SJSA1 (cell line): ENCODE measurements at regions not wholly inside any gene's neighbourhood (a gene's known extent, or its start where the extent isn't known, plus 50 kb on each side); places are given as distances from the start of the nearest gene placed in this dataset.
"Not testable (repeated sequence)": the region's sequence is repeated elsewhere in the genome, so short reads cannot be mapped to it uniquely, and the experiment has no call there.

Experiments
- DNase-seq, 2 experiments: peaks; one replicate each; pipeline ENCODE4 v3.0.0-alpha.2; 2015 to 2020; ENCODE audit warnings: low spot score in 2 of 2, low read depth in 1 of 2
- H3K27ac ChIP-seq: fragments of 250-450 bp; sonication (Bioruptor Pico); 2 replicates; pipeline ENCODE4 v1.5.1; 2020; ENCODE audit warnings: mild to moderate bottlenecking, moderate library complexity
- H3K27me3 ChIP-seq: fragments of 250-450 bp; sonication (Bioruptor Pico); replicated peaks from 2 replicates; pipeline ENCODE4 v1.5.1; 2020; ENCODE audit warnings: mild to moderate bottlenecking, moderate library complexity
- H3K36me3 ChIP-seq: fragments of 250-450 bp; sonication (Bioruptor Pico); 2 replicates; pipeline ENCODE4 v1.5.1; 2020; ENCODE audit warnings: mild to moderate bottlenecking
- H3K4me1 ChIP-seq: fragments of 250-450 bp; sonication (Bioruptor Pico); replicated peaks from 2 replicates; pipeline ENCODE4 v1.6.1; 2021; ENCODE audit warnings: mild to moderate bottlenecking
- H3K4me3 ChIP-seq: fragments of 250-450 bp; sonication (Bioruptor Pico); 2 replicates; pipeline ENCODE4 v1.5.1; 2020; ENCODE audit warnings: mild to moderate bottlenecking
- H3K9me3 ChIP-seq: fragments of 250-450 bp; sonication (Bioruptor Pico); replicated peaks from 2 replicates; pipeline ENCODE4 v1.5.1; 2020; ENCODE audit warnings: mild to moderate bottlenecking

DNA sequence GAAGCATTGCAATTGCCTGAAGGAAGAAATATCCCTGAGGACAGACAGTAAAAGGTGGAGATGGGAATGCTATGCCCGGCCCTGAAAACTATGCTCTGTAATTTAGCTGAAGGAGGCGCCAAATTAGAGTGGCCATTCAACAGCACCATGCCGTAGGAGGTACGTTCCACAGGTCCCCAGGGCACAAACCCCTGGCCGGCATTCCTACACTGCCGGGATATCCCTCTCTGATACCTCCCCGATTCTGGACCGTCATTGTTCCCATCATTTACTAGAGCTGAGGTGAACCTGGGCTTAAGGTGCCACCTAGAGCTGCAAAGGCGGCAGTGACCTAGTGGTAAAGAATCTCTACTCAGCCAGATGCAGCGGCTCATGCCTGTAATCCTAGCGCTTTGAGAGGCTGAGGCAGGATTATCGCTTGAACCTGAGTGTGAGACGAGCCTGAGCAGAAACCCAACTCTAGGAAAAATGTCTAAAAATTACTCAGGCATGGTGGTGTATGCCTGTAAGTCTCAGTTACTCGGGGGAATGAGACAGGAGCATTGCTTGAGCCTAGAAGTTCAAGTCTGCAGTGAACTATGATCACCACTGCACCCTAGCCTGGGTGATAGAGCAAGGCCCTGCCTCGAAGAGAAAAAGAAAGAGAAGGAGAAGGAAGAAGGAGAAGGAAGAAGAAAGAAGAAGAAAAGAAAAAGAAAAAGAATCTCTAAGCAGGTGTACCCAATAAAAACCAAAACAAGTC lies 53.0 kb upstream of the TNKS2 start:
- H3K27me3 ChIP-seq: 0 out of 2 replicates have a peak, but pooled peaks cover 4% of the 10 kb centered on the region
- H3K27ac ChIP-seq: no peak overlapping the region
- DNase-seq: no peak
- H3K9me3 ChIP-seq: no peaks in the 10 kb centered on the region; the same call in 1 of the 2 replicates
- no peaks in the 10 kb centered on the region for H3K4me1 ChIP-seq
- no peaks in the 10 kb centered on the region for H3K36me3 ChIP-seq
- H3K4me3 ChIP-seq: no peak overlapping the region

GRCh38 chr10:91743465-91743864 lies 54.8 kb upstream of the TNKS2 start:
- no peaks in the 10 kb centered on the region for H3K36me3 ChIP-seq
- no peak overlapping the region for H3K4me3 ChIP-seq
- H3K9me3 ChIP-seq: no peaks in the 10 kb centered on the region; the same call in 1 of the 2 replicates
- no peaks in the 10 kb centered on the region for H3K4me1 ChIP-seq
- H3K27me3 ChIP-seq: peaks cover 13% of the 10 kb centered on the region
- no peak overlapping the region for H3K27ac ChIP-seq
- DNase-seq: no peak

GRCh38 chr10:91742229-91742628 lies 56.0 kb upstream of the TNKS2 start:
- Histone ChIP-seq H3K36me3 (no peaks in the 10 kb centered on the region), H3K27me3 (peaks cover 13% of the 10 kb centered on the region), H3K27ac (no peak overlapping the region), H3K4me3 (no peak overlapping the region), H3K9me3 (no peaks in the 10 kb centered on the region), H3K4me1 (no peaks in the 10 kb centered on the region)
- no peak for DNase-seq

DNA sequence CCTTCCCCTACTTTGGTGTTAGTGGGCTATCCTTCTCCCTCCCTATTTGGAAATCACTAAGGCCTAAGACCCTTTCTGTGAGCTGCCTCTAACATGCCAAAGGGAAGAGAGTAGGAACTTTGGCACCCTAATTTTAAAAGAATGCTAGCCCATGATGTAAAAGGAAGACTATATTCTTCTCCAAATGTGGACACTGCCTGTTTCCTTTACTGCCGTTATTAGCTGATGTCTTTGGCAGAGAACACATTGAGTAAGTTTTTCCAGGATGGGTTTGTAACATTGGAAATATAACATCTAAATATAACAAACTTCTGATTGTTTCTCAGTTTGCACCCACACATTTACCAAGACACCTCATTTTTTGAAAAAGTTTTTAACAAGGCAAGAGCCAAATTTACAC lies 56.9 kb upstream of the TNKS2 start:
- Histone ChIP-seq H3K4me1 (no peaks in the 10 kb centered on the region), H3K27ac (no peak overlapping the region)

GRCh38 chr10:91740353-91740924 lies 57.8 kb upstream of the TNKS2 start:
- Histone ChIP-seq H3K27me3 (peaks cover 9% of the 10 kb centered on the region), H3K4me1 (no peaks in the 10 kb centered on the region), H3K4me3 (no peak overlapping the region), H3K9me3 (no peaks in the 10 kb centered on the region), H3K36me3 (no peaks in the 10 kb centered on the region), H3K27ac (no peak overlapping the region)
- no peak for DNase-seq

More for the DNA sequence above, 56.9 kb upstream of the TNKS2 start:
- Histone ChIP-seq H3K36me3 (no peaks in the 10 kb centered on the region), H3K27me3 (peaks cover 13% of the 10 kb centered on the region), H3K4me3 (no peak overlapping the region), H3K9me3 (no peaks in the 10 kb centered on the region)
- DNase-seq: no peak

DNA sequence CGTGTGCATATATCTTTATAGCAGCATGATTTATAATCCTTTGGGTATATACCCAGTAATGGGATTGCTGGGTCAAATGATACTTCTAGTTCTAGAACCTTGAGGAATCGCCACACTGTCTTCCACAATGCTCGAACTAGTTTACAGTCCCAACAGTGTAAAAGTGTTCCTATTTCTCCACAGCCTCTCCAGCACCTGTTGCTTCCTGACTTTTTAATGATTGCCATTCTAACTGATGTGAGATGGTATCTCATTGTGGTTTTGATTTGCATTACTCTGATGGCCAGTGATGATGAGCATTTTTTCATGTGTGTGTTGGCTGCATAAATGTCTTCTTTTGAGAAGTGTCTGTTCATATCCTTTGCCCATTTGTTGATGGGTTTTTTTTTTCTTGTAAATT lies 66.0 kb upstream of the TNKS2 start:
- H3K4me1 ChIP-seq, H3K36me3 ChIP-seq, H3K4me3 ChIP-seq, H3K9me3 ChIP-seq, DNase-seq, H3K27ac ChIP-seq, H3K27me3 ChIP-seq: not testable (repeated sequence)

GRCh38 chr10:91729339-91729738 lies 68.9 kb upstream of the TNKS2 start:
- not testable (repeated sequence) for H3K27ac ChIP-seq

DNA sequence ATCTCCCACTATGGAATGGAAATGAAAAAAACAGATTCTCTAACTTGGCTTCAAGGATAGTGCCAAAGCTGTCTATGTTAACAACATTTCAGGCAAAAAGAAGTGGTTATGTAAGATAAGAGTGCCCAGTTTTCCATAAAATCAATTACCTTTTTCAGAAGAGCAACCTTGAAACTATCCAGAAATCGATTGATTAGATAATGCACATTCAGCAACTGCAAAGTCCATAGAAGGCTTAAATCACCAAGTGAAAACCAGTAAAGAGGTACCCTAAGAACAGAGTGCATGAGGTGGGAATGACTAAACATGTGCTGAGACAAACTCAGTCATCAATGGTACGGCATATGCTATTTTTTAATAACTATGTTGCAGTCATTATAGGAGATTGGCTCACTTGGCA lies 71.9 kb upstream of the TNKS2 start:
- DNase-seq: no peak
- no peak overlapping the region for H3K4me3 ChIP-seq
- no peaks in the 10 kb centered on the region for H3K4me1 ChIP-seq
- H3K9me3 ChIP-seq: no peaks in the 10 kb centered on the region
- H3K27ac ChIP-seq: no peak overlapping the region
- H3K27me3 ChIP-seq: 0 out of 2 replicates have a peak, but pooled peaks cover 3% of the 10 kb centered on the region
- H3K36me3 ChIP-seq: no peaks in the 10 kb centered on the region

More at GRCh38 chr10:91729339-91729738, 68.9 kb upstream of the TNKS2 start:
- H3K4me1 ChIP-seq, DNase-seq, H3K9me3 ChIP-seq, H3K4me3 ChIP-seq, H3K36me3 ChIP-seq, H3K27me3 ChIP-seq: not testable (repeated sequence)

DNA sequence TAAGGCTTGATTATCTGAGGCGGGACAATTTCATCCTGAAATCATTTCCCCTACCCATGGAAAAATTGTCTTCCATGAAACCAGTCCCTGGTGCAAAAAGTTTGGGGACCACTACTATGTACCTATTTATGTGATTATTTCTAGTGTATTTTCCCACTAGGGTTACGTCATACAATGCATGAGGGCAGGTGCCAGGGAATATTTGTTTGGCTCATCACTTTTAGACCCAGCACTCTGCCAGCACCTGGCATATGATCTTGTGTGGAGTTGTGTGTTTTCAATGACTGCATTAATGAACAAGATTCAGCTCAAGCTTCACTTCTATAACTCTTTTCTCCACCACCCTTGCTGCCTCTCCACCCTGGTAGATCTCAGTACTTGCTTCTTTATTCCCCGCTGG lies 73.3 kb upstream of the TNKS2 start:
- no peaks in the 10 kb centered on the region for H3K9me3 ChIP-seq
- H3K27me3 ChIP-seq: 0 out of 2 replicates have a peak, but pooled peaks cover 6% of the 10 kb centered on the region
- no peak overlapping the region for H3K4me3 ChIP-seq
- no peaks in the 10 kb centered on the region for H3K36me3 ChIP-seq
- DNase-seq: no peak
- no peaks in the 10 kb centered on the region for H3K4me1 ChIP-seq
- H3K27ac ChIP-seq: no peak overlapping the region

DNA sequence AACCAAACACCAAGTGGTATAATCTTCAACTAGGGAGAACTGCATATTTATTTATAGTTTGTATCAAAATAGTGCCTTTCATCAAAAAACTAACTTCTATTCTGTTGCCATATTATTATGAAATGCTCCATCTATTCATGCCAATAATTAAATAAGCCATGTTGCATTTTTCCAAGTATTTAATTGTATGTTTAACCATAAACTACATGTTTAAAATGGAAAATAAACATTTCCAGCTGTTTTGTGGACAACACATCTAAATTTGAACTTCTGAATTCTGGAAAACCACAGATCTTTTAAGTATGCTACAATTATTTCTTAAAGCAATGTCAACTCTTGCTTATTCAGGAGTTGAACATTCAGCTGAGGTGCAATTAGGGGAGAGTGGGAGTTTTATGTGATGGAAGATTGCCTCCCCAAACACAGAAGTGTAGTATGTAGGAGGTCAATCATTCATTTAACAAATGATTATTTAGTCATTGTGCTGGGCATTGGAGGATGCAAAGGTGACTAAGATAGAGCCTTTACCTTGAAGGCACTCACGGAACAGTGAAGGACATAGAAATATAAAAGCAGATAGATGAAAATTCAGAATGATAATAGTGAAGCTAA lies 80.7 kb upstream of the PPP1R3C start:
- Histone ChIP-seq H3K27me3 (peaks cover 7% of the 10 kb centered on the region; the same call in 1 of the 2 replicates), H3K9me3 (no peaks in the 10 kb centered on the region), H3K4me3 (no peak overlapping the region), H3K36me3 (no peaks in the 10 kb centered on the region), H3K4me1 (no peaks in the 10 kb centered on the region), H3K27ac (no peak overlapping the region)
- DNase-seq: no peak

- Histone ChIP-seq H3K27ac (no peak overlapping the region), H3K4me3 (no peak overlapping the region), H3K9me3 (no peaks in the 10 kb centered on the region), H3K36me3 (no peaks in the 10 kb centered on the region), H3K27me3 (peaks cover 8% of the 10 kb centered on the region; the same call in 1 of the 2 replicates), H3K4me1 (no peaks in the 10 kb centered on the region)
- DNase-seq: no peak
Measured at GRCh38 chr10:91711885-91712680, 79.2 kb upstream of the PPP1R3C start.

- H3K9me3 ChIP-seq: no peaks in the 10 kb centered on the region
- peaks cover 8% of the 10 kb centered on the region for H3K27me3 ChIP-seq
- no peak for DNase-seq
- no peaks in the 10 kb centered on the region for H3K4me1 ChIP-seq
- H3K27ac ChIP-seq: no peak overlapping the region
- H3K36me3 ChIP-seq: no peaks in the 10 kb centered on the region
- H3K4me3 ChIP-seq: no peak overlapping the region
Measured at GRCh38 chr10:91709394-91709798, 76.5 kb upstream of the PPP1R3C start.

DNA sequence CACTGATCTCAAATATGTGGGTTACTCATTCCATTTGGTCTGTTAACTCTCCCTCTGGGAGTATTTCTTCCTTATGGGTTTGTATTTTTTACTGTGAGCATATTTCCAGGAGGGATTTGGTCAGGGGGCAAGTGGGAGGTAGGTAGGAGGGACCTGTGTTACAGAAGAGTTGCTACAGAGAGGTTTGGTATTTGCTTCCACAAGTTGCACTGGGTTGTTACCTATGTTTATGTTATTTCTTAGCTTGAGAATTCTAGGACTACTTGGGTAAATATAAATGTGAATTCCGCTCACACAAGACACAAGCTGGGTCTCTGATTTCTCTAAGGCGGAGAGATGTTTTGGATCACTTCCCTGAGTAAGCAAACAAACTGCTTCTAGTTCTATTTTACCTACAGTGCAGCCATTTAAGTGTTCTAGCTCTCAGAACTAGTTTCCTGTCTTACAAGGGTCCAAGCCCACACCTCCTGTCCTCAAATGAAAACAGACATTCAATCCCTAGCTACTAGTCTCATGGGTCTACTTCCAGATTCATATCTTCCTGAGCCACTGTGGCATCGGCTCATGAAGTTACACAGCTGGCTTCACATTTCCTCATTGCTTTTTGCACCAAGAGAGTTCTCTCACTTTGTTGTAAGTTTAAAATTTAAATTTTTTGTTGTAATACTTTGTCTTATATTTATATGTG lies 75.4 kb upstream of the PPP1R3C start:
- no peak overlapping the region for H3K4me3 ChIP-seq
- no peaks in the 10 kb centered on the region for H3K4me1 ChIP-seq
- H3K9me3 ChIP-seq: no peaks in the 10 kb centered on the region
- no peak overlapping the region for H3K27ac ChIP-seq
- peaks cover 8% of the 10 kb centered on the region for H3K27me3 ChIP-seq
- no peak for DNase-seq
- no peaks in the 10 kb centered on the region for H3K36me3 ChIP-seq
